A549 (cell line): ENCODE measurements at regions not wholly inside any gene's neighbourhood (a gene's known extent, or its start where the extent isn't known, plus 50 kb on each side); places are given as distances from the start of the nearest gene placed in this dataset.

Experiments
- CTCF ChIP-seq: fragments of >200 bp; sonication (Bioruptor Twin); formaldehyde crosslinking; IDR thresholded peaks from 3 replicates; pipeline ENCODE4 v1.5.1; 2016
- ESRRA ChIP-seq: fragments of 150-350 bp; IDR thresholded peaks from 2 replicates; pipeline ENCODE4 v1.6.1; 2014; ENCODE audit warnings: mild to moderate bottlenecking, low read length, borderline replicate concordance
- GATA3 ChIP-seq: IDR thresholded peaks from 2 replicates; pipeline ENCODE4 v1.6.1; 2012; ENCODE audit warnings: borderline replicate concordance
- HDAC2 ChIP-seq: fragments of 200-600 bp; sonication (generic); IDR thresholded peaks from 2 replicates; pipeline ENCODE4 v1.6.1; 2016
- KDM1A ChIP-seq: fragments of 200-600 bp; sonication (generic); IDR thresholded peaks from 2 replicates; pipeline ENCODE4 v1.6.1; 2016; ENCODE audit warnings: low read depth, mild to moderate bottlenecking
- MAZ ChIP-seq: fragments of 150-350 bp; IDR thresholded peaks from 2 replicates; pipeline ENCODE4 v1.6.1; 2014; ENCODE audit warnings: antibody characterized with exemption, low read depth, low read length, borderline replicate concordance
- POLR2A ChIP-seq: IDR thresholded peaks from 2 replicates; pipeline ENCODE4 v1.6.1; 2012; ENCODE audit warnings: mild to moderate bottlenecking, low read length
- ZSCAN20 ChIP-seq: fragments of 250-450 bp; sonication (Bioruptor Pico); IDR thresholded peaks from 2 replicates; pipeline ENCODE4 v1.8.0; 2022; ENCODE audit warnings: mild to moderate bottlenecking, moderate library complexity

- TF ChIP-seq CTCF (no peak), GATA3 (no peak), ESRRA (no peak), HDAC2 (no peak), MAZ (no peak), KDM1A (no peak), ZSCAN20 (CRISPR knock-in tag) (no peak), POLR2A (no peak)
Observed at GRCh38 chr1:115160728-115161127, 71.4 kb upstream of the TSPAN2 start.
